ENCODE measurements at regions not wholly inside any gene's neighbourhood (a gene's known extent, or its start where the extent isn't known, plus 50 kb on each side); places are given as distances from the start of the nearest gene placed in this dataset.

GRCh38 chr2:155836439-155836838, 496.1 kb downstream of the NR4A2 start:
- Histone ChIP-seq H3K4me3 (no peak overlapping the region), H3K27me3 (no peaks in the 10 kb centered on the region), H3K9ac (ENCODE audit: low read depth in 2 of 2, low read length in 2 of 2) (no peak overlapping the region), H3K9me3 (no peaks in the 10 kb centered on the region), H3K36me3 (no peaks in the 10 kb centered on the region), H3K4me1 (no peaks in the 10 kb centered on the region), H3K27ac (no peak overlapping the region)
- TF ChIP-seq CTCF (IDR thresholded peaks at IDR 0.05), result no peak
- DNase-seq, result no peak
- intact Hi-C loops (cut with DNase I), result no loop called here

- Histone ChIP-seq H3K36me3 (no peaks in the 10 kb centered on the region), H3K9me3 (no peaks in the 10 kb centered on the region), H3K27ac (no peak overlapping the region), H3K9ac (ENCODE audit: low read depth in 2 of 2, low read length in 2 of 2) (no peak overlapping the region), H3K4me1 (no peaks in the 10 kb centered on the region), H3K27me3 (no peaks in the 10 kb centered on the region), H3K4me3 (no peak overlapping the region)
- intact Hi-C loops (cut with DNase I), result no loop called here
- TF ChIP-seq CTCF (IDR thresholded peaks at IDR 0.05), result no peak
- DNase-seq, result no peak
These were observed 501.5 kb downstream of the NR4A2 start for GRCh38 chr2:155830817-155831579.

- Histone ChIP-seq H3K9ac (ENCODE audit: low read depth in 2 of 2, low read length in 2 of 2) (no peak overlapping the region), H3K36me3 (no peaks in the 10 kb centered on the region), H3K9me3 (no peaks in the 10 kb centered on the region), H3K4me1 (no peaks in the 10 kb centered on the region), H3K27ac (no peak overlapping the region), H3K27me3 (no peaks in the 10 kb centered on the region), H3K4me3 (no peak overlapping the region)
- intact Hi-C loops (cut with DNase I), result no loop called here
- no peak for TF ChIP-seq CTCF (IDR thresholded peaks at IDR 0.05)
- no peak for DNase-seq
These were observed 502.2 kb downstream of the NR4A2 start for GRCh38 chr2:155830351-155830750.

- Histone ChIP-seq H3K36me3 (no peaks in the 10 kb centered on the region), H3K4me3 (no peak overlapping the region), H3K9me3 (no peaks in the 10 kb centered on the region), H3K4me1 (no peaks in the 10 kb centered on the region), H3K9ac (ENCODE audit: low read depth in 2 of 2, low read length in 2 of 2) (no peak overlapping the region), H3K27me3 (no peaks in the 10 kb centered on the region), H3K27ac (no peak overlapping the region)
- DNase-seq, result peak; percentile 21
- no peak for TF ChIP-seq CTCF (IDR thresholded peaks at IDR 0.05)
- intact Hi-C loops (cut with DNase I), result no loop called here
These were observed 506.6 kb downstream of the NR4A2 start for GRCh38 chr2:155825876-155826275.

GRCh38 chr2:155815851-155816250, 516.7 kb downstream of the NR4A2 start:
- DNase-seq, result peak; percentile 22
- no peak overlapping the region for H3K9ac ChIP-seq (ENCODE audit: low read depth in 2 of 2, low read length in 2 of 2)
- H3K4me1 ChIP-seq, result no peaks in the 10 kb centered on the region
- no peak for TF ChIP-seq CTCF (IDR thresholded peaks at IDR 0.05)
- H3K4me3 ChIP-seq, result no peak overlapping the region
- no peaks in the 10 kb centered on the region for H3K9me3 ChIP-seq
- no peak overlapping the region for H3K27ac ChIP-seq
- H3K36me3 ChIP-seq, result no peaks in the 10 kb centered on the region
- H3K27me3 ChIP-seq, result no peaks in the 10 kb centered on the region
- intact Hi-C loops (cut with DNase I), result no loop called here
